ENCODE measurements at regions not wholly inside any gene's neighbourhood (a gene's known extent, or its start where the extent isn't known, plus 50 kb on each side); places are given as distances from the start of the nearest gene placed in this dataset.

GRCh38 chr9:14526504-14526903 is 166.7 kb downstream of the ZDHHC21 start:
- Mint-ChIP-seq H3K9me3 (no peaks in the 10 kb centered on the region), H3K4me1 (peaks cover 22 to 23% of the 10 kb centered on the region in 2 experiments), H3K36me3 (ENCODE audit: insufficient read depth in 1 of 3, low read depth in 3 of 3) (no peaks in the 10 kb centered on the region), H3K4me3 (no peak overlapping the region), H3K27me3 (ENCODE audit: low read depth) (no peaks in the 10 kb centered on the region), H3K27ac (no peak overlapping the region)
- Histone ChIP-seq H2BK12ac (ENCODE audit: insufficient read length, low read depth, low read length) (no peak overlapping the region), H2BK20ac (ENCODE audit: low read depth, low read length, poor library complexity, severe bottlenecking) (no peak overlapping the region), H4K5ac (ENCODE audit: insufficient read length, low read depth, low read length) (no peak overlapping the region), H3K23me2 (ENCODE audit: insufficient read length, low read depth, low read length, poor library complexity, severe bottlenecking) (no peaks in the 10 kb centered on the region), H4K20me1 (ENCODE audit: control insufficient read depth, insufficient read depth, insufficient read length) (no peaks in the 10 kb centered on the region), H3K4me1 (ENCODE audit: insufficient read depth, low read length) (no peaks in the 10 kb centered on the region), H2BK120ac (ENCODE audit: low read depth, low read length, poor library complexity, severe bottlenecking) (no peak overlapping the region), H3K23ac (ENCODE audit: insufficient read length, low read depth, low read length) (no peak overlapping the region), H3K79me1 (ENCODE audit: insufficient read depth, low read depth, low read length, poor library complexity, severe bottlenecking) (no peaks in the 10 kb centered on the region), H3K18ac (ENCODE audit: insufficient read length, low read depth, low read length) (no peak overlapping the region), H4K8ac (replicated peaks; ENCODE audit: insufficient read length, low read depth, low read length) (no peak overlapping the region), H3K27ac (ENCODE audit: insufficient read length, low read depth, low read length) (no peak overlapping the region), H3K4ac (ENCODE audit: low read depth, low read length) (no peak overlapping the region), H3K9ac (ENCODE audit: extremely low read depth, insufficient read length, low read length) (no peak overlapping the region), H3K9me3 (ENCODE audit: control insufficient read depth, low read depth, low read length) (no peaks in the 10 kb centered on the region), H2BK5ac (ENCODE audit: insufficient read length, low read length) (no peak overlapping the region), H3K4me2 (ENCODE audit: insufficient read depth, insufficient read length, low read length) (no peak overlapping the region), H3K79me2 (ENCODE audit: insufficient read depth, low read length) (no peaks in the 10 kb centered on the region), H2AFZ (ENCODE audit: low read length) (no peak overlapping the region), H2AK5ac (ENCODE audit: insufficient read length, low read length) (no peak overlapping the region), H3K14ac (ENCODE audit: insufficient read depth, low read length) (no peak overlapping the region), H4K91ac (ENCODE audit: insufficient read length, low read depth, low read length) (no peak overlapping the region), H2BK15ac (ENCODE audit: low read depth, low read length) (no peak overlapping the region), H3T11ph (ENCODE audit: low read length) (no peak overlapping the region), H3K27me3 (ENCODE audit: insufficient read depth, low read length) (no peaks in the 10 kb centered on the region), H3K56ac (ENCODE audit: insufficient read length, low read depth, low read length) (no peak overlapping the region)
- no peak for DNase-seq
- WGBS (ENCODE audit: extremely low coverage, insufficient read length, low lambda C conversion rate), result no CpG with 5 or more reads among the region's 4 CpGs
- TF ChIP-seq, protein P1, sequence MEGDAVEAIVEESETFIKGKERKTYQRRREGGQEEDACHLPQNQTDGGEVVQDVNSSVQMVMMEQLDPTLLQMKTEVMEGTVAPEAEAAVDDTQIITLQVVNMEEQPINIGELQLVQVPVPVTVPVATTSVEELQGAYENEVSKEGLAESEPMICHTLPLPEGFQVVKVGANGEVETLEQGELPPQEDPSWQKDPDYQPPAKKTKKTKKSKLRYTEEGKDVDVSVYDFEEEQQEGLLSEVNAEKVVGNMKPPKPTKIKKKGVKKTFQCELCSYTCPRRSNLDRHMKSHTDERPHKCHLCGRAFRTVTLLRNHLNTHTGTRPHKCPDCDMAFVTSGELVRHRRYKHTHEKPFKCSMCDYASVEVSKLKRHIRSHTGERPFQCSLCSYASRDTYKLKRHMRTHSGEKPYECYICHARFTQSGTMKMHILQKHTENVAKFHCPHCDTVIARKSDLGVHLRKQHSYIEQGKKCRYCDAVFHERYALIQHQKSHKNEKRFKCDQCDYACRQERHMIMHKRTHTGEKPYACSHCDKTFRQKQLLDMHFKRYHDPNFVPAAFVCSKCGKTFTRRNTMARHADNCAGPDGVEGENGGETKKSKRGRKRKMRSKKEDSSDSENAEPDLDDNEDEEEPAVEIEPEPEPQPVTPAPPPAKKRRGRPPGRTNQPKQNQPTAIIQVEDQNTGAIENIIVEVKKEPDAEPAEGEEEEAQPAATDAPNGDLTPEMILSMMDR (conservative IDR thresholded peaks at IDR 0.05), result no peak
